NCI-H1930 (cell line): ENCODE measurements at regions not wholly inside any gene's neighbourhood (a gene's known extent, or its start where the extent isn't known, plus 50 kb on each side); places are given as distances from the start of the nearest gene placed in this dataset.
"Not testable (repeated sequence)": the region's sequence is repeated elsewhere in the genome, so short reads cannot be mapped to it uniquely, and the experiment has no call there.

Experiments used
- DNase-seq, 2 experiments: peaks; one replicate each; lab custom pipeline; 2025; lab: John Stamatoyannopoulos, UW

DNA sequence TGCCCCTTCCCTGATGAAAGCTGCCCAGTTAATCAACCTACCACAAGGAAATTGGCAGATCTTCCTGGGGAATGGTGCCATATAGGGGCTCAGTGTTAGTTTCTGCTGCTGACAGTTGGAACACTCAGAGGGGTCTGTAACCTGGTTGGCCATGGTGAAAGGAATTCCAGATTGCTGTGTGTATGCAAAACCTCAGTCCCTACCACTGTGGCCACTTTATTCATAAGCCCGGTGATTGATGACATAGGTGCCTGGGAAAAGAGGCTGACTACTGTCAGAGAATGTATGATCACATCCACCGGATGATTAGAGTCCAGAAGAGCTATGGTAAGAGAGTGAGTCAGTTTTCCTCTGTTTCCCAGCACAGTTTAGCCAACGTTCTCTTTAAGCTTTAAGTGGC, 363.9 kb upstream of the NPAP1 start:
- not testable (repeated sequence) for DNase-seq

DNA sequence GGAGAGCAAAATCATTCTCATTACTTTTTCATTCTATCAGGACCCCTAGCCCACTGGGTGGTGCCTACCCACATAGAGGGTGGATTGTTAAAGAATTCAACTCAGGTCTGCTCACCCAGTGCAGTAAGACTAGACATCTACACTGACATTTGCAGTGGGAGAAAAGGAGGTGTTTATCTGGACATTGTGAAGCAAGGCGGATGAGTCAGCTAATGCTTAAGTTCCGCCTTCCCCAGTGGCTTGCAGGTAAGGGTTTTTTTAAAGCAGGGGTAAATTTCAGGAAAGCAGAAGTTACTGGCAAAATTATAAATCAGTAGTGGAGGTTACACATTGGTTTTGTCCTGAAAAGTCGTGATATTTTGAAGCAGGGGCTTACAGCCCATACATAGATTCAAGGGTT, 359.2 kb upstream of the NPAP1 start:
- DNase-seq: not testable (repeated sequence)

DNA sequence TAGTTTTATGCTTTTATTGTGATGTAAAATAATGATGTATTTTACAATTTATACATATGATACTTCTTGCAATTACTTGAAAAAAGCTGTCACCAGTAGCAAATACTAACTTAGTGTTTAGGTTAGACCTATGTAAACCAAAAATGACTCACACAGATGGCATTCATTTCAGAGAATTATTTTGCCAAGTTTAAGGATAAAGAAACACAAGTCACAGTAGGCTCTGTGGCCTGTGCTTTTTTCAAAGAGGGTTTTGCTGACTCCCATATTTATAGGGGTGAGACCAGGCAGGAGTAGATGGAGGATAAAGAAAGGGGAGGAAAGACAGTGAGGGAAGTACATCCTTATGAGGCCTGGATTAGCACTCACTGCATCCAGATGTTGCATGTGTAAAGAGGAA, 356.6 kb upstream of the NPAP1 start:
- no peak for DNase-seq

DNA sequence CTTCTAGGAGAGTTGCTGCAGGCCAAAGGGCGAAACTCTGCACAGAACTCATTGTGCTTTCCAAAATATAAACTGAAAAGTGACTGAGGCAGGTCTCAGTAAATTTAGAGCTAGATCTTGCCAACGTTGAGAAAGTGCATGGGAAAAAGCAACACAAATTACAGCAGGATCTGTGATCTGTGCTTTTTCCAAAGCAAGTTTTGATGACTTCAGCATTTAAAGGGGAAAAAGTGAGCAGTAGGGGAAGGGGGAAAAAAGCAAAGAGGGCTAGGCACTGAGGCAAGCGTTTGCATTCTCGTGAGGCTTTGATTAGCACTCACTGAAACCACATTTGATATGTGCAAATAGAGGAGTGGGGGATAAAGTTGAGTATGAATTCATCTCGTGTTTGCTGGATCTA, 351.5 kb upstream of the NPAP1 start:
- not testable (repeated sequence) for DNase-seq

DNA sequence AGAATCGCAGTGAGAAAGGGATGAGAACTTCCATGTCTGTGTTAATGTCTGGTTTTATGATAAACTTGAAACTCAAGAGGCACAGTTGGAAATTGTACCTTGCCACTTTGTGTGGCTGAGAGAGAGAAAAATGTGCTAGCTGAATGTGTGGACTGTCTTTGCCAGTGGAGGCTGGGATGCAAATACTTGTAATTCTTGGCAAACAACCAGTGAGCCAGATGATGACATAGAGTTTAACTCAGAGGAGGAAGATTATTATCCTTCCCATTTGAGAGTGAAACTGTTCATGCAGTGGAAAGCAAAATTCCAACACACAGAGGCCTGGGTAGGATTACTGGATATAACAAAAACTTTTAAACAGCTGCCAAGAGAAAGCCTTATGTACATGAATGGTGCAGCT, 349.1 kb upstream of the NPAP1 start:
- DNase-seq: not testable (repeated sequence)

DNA sequence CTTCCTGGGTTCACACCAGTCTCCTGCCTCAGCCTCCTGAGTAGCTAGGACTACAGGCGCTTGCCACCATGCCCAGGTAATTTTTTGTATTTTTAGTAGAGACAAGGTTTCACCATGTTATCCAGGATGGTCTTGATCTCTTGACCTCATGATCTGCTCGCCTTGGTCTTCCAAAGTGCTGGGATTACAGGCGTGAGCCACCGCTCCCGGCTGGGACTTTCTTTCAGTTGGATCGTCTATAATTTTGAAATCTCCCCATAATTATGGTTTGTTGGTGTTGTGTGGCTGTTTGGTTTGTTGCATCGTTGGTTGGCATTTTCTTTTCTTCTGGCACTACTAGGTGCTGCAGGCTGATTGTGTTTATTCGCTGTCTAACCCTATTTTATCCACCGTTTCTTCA, 343.6 kb upstream of the NPAP1 start:
- DNase-seq: not testable (repeated sequence)

DNA sequence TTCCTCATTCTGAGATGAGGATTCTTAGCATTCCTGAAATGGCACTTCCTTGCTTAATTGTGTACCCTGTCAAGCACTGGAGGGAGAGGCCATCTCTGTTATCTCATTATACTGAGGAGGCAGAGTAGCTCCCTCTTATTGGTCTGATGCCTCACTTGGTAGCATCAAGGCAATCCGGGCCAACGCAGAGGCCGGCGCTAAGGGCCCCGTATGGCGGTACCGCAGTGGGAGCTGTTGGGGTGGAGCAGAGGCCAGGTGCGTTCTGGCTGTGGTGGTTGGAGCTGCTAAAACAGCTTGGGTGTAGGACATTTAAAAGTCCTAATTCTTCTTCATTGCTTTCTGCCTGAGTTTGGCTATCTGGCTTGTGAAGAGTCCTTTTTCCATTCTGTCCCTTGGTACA, 333.7 kb upstream of the NPAP1 start:
- DNase-seq: not testable (repeated sequence)

DNA sequence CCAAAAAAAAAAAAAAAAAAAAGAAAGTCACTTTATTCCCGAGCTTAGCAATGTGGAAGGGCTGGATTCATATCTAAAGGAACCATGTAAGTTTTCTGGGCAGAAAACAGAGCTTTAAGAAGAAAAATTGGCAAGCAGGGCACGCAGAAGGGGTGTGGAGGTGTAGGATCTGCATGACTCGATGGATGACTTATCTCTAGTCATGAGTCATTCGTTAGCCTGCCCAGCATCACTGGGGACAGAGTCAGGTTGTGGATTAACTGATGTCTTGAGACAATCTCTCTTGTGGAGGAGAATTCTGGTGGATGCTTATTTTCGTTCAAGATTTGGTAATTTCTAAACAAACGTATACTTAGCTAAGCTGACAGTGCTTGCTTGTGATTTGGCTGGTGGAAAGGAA, 322.8 kb upstream of the NPAP1 start:
- DNase-seq: not testable (repeated sequence)

DNA sequence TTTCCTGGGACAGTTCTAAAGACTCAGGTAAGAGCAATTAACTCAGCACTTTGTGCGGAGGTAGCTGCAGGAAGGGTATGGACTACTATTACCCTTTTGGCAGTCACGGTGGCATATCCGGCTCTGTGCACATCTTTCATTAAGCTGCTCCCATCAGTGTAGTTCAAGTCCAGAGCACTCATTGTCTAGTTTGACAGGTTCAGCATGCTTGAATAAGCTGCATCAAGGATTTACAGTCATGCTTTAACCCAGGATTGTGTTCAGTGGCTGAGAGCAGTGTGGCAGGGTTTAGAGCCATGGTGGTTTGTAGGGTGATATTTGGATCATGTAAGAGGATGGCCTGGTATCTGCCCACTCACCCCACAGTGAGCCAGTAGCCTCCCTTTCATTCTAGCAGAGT, 294.5 kb upstream of the NPAP1 start:
- DNase-seq: not testable (repeated sequence)

DNA sequence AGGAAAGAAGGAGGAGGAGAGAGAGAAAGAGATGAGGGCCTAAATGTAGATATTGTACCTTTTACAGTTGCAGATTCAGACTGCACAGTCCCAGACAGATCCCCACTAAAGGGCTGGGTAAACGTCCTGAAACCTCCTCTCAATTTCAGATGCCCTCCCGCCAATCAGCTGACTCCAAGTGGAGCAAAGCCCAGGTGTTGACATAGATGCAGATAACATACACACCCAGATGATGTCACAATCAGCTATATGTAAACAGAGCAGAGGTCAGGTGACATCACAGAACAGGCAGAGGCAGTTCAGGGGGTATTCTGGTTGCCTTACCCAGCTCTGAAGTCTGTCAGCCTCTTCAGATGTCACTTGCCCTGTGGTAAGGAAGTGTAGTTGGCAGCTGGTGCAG, 290.3 kb upstream of the NPAP1 start:
- not testable (repeated sequence) for DNase-seq

DNA sequence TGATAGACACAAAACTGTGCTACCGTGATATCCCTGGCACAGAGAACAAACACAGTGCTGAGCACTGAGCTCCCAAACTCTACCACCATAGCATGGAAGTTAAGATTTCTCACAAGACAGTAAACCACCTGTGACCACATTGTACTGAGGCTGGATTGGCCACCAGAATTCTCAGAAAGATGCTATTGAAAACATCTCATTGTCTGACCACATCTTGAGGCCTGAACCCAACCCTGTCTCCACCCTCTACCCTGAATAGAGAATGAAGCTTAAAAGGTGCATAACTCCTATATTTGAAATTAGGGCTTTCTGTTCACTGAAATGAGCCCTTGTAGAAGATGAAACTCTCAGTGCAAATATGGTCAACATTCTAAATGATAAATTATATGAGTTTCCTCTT, 281.3 kb upstream of the NPAP1 start:
- no peak for DNase-seq

DNA sequence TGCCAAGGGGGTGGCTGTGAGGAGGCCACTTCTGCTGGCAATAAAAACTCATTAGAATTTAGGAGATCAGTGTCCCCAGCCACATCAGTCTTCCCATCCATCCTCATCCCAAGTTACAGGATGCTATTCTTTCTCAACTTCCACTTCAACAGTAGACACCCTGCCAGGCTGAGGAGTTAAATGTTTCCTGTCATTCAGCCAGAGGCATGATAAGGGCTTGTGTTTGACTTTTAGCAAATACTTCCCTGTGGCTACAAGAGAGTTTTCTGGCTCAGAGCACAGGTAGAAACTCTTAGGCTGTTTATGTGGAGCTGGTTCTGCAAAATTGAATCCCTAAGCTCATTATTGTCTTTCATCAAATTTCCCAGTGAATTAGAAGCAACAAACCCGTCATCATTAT, 262.9 kb upstream of the NPAP1 start:
- DNase-seq: not testable (repeated sequence)

DNA sequence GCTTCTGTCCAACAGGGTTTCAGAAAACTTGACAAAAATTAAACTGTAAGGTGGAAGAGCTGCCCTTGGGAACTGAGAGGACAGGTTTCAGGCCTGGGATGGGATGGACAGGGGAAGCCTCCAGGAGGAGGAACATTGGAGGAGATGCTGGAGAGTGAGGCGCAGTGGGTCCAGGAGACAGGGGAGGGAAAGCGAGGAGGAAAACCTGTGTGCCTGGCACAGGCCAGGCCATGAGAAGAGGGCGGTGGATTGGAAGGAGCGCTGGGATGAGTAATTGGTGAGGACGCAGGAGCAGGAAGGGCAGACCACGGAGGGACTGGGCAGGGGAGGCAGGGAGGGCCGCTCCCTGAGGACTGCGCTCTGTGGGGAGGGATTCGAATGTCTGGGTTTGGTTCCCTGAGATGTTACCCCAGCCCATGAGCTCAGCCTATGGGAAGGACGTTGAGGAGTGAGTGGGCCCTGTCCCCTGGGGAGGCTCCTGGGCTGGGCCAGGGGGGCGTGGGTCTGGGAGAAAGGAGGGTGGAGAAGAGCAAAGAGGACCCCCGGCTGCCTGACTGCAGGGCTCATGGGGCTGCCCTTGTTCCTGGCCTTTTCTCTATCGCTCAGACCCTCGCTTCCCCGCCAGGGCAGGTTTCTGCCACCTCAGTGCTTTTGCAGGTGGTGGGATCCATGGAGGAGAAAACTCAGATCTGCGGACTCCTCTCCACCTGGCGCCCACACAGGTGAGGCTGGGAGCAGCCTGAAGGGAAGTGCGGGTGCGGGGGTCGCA, 249.1 kb upstream of the NPAP1 start:
- DNase-seq: not testable (repeated sequence)

DNA sequence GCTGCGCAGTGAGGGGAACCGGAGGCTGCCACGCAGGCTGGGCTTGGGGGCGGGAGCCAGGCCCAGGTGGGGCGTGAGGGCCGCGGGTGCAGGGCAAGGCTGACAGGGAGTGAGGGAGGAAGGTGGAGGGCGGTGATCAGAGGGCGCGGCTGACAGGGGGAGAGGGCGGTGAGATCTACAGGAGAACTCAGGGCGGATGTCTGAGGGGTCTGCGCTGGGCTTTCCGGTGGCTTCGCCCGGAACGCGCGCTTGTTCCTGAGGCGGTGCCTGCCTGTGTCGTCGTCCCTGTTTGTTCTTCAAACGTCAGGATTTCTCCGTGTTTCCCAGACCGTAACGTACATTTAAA, 248.5 kb upstream of the NPAP1 start:
- DNase-seq: not testable (repeated sequence)

DNA sequence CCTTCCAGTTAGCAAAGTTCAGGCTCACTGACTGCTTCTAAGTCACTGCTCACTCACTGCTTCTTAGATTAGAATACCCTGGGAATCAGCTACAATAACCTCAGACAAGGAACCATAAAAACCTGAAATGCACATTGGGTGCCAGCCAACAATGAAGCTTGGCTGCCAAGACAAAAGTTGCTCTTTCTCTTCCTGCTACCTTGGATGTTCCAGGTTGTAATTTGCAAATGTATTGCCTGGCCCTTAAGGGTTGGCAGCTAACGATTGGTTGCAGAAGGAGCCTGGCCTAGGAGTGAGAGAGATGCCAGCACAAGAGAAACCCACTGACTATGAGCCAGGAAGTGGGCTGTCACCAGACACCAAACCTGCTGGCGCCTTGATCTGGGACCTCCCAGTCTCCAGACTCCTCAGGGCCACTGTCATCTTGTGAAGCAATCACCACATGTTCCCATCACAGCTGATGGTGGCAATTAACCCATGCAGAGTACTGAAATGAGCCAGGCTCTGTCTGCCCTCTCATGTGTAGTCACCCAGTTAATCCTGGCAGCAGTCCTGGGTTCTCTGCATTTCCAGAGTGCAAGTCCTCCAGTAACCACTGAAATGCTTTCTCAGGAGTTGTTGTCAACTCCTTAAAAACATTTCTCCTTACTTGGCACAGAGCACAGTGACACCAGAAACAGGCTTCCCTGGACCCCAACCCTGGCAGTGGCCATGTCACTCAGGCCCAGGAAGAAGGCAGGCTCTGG, 240.3 kb upstream of the NPAP1 start:
- not testable (repeated sequence) for DNase-seq

DNA sequence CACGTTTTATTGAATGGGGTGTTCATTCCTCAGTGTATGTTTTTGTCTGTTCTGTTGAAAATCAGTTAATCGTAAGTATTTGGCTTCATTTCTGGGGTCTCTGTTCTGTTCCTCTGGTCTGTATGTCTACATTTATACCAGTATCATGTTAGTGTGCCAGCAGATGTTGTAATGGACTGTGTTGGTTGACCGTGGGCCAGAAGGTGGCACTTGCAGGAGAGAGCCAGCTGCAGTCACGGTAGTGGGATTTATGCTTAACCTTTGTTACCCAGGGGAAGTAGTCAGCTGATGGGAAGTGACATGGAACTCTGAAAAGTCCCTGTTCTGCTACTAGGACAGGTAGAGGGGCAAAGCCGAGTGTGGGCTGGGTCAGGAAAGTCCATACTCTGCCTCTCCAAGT, 238.3 kb upstream of the NPAP1 start:
- not testable (repeated sequence) for DNase-seq

DNA sequence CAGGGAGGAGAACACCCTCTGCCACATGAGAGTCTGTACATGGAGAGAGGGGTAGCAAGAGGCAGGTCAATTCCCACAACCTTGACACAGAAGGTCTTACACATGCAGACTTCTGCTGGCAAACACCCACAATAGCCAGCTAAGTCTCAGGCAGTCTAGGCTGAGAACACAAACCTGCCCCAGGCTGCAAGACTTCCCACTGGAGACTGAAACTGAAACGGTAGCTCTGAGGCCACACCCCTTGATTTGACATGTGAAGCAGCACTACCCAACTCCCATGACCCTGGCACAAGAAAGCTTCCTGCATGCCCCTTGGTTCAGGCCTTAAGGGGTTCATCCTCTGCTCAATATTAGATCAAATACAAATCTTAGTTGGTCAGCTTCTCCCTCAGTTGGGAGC, 237.8 kb upstream of the NPAP1 start:
- not testable (repeated sequence) for DNase-seq

DNA sequence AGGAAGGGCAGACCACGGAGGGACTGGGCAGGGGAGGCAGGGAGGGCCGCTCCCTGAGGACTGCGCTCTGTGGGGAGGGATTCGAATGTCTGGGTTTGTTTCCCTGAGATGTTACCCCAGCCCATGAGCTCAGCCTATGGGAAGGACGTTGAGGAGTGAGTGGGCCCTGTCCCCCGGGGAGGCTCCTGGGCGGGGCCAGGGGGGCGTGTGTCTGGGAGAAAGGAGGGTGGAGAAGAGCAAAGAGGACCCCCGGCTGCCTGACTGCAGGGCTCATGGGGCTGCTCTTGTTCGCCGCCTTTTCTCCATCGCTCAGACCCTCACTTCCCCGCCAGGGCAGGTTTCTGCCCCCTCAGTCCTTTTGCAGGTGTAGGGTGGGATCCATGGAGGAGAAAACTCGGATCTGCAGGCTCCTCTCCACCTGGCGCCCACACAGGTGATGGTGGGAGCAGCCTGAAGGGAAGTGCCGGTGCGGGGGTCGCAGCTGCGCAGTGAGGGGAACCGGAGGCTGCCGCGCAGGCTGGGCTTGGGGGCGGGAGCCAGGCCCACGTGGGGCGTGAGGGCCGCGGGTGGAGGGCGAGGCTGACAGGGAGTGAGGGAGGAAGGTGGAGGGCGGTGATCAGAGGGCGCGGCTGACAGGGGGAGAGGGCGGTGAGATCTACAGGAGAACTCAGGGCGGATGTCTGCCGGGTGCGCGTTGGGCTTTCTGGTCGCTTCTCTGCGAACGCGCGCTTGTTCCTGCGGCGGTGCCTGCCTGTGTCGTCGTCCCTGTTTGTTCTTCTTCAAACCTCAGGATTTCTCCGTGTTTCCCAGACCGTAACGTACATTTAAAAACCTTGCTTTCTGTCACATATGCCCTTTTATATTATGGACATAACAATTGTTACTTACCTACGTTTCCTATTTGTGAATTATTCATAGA, 198.2 kb upstream of the NPAP1 start:
- DNase-seq: not testable (repeated sequence)

DNA sequence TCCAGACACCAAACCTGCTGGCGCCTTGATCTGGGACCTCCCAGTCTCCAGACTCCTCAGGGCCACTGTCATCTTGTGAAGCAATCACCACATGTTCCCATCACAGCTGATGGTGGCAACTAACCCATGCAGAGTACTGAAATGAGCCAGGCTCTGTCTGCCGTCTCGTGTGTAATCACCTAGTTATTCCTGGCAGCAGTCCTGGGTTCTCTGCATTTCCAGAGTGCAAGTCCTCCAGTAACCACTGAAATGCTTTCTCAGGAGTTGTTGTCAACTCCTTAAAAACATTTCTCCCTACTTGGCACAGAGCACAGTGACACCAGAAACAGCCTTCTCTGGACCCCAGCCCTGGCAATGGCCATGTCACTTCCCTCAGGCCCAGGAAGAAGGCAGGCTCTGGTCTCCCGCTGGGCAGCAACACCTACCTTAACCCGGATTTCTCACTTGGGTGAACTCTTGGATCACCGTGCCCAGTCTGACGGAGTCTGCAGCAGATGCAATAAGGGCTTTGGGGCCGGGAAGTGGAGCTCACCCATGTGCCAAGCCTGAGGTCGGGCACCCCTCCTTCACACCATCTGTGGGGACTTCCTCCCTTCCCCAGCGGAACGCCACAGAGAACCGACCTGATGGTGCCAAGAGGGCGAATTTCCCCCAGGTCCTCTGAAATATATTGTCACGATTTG, 189.5 kb upstream of the NPAP1 start:
- DNase-seq: not testable (repeated sequence)

DNA sequence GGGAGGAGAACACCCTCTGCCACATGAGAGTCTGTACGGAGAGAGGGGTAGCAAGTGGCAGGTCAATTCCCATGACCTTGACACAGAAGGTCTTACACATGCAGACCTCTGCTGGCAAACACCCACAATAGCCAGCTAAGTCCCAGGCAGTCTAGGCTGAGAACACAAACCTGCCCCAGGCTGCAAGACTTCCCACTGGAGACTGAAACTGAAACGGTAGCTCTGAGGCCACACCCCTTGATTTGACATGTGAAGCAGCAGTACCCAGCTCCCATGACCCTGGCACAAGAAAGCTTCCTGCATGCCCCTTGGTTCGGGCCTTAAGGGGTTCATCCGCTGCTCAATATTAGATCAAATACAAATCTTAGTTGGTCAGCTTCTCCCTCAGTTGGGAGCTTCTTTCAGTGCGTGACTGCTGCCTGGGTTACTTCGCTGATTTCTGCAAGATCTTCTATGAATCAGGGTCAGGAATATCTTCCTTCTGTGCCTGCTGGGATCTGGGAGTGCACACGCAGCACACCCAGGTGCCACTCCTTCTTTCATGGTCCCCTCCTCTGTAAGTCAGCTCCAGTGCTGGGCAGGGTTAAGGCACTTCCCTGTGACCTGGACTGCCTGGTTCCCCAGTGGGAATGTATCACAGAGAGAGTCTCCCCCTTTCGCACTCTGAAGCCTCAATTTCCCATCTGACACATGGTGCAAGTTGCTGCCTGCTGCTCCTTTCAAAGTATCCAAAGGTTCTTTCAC, 187.2 kb upstream of the NPAP1 start:
- DNase-seq: not testable (repeated sequence)

DNA sequence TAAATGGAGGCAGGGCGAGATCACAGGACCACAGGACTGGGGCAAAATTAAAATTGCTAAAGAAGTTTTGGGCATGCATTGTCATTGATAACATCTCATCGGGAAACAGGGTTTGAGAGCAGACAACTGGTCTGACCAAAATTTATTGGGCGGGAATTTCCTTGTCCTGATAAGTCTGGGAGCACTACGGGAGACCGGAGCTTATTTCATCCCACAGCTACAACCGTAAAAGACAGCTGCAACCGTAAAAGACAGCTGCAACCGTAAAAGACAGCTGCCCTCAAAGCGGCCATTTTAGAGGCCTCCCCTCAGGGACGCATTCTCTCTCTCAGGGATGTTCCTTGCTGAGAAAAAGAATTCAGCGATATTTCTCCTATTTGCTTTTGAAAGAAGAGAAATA, 170.4 kb upstream of the NPAP1 start:
- DNase-seq: not testable (repeated sequence)
